ENCODE measurements at regions not wholly inside any gene's neighbourhood (a gene's known extent, or its start where the extent isn't known, plus 50 kb on each side); places are given as distances from the start of the nearest gene placed in this dataset.
"Not testable (repeated sequence)": the region's sequence is repeated elsewhere in the genome, so short reads cannot be mapped to it uniquely, and the experiment has no call there.

- no peak for DNase-seq
Measured at GRCh38 chr4:104330125-104330905, 164.4 kb downstream of the CXXC4 start.

- not testable (repeated sequence) for DNase-seq
Measured at GRCh38 chr4:104326991-104327694, 167.6 kb downstream of the CXXC4 start.

- DNase-seq = no peak
Measured at GRCh38 chr4:104302731-104303130, 192.0 kb downstream of the CXXC4 start.

- DNase-seq = no peak
Measured at GRCh38 chr4:104294811-104295210, 199.9 kb downstream of the CXXC4 start.

GRCh38 chr4:104286867-104287266, 207.8 kb downstream of the CXXC4 start:
- DNase-seq = no peak

- no peak for DNase-seq
Measured at GRCh38 chr4:104283303-104283702, 211.4 kb downstream of the CXXC4 start.

- no peak for DNase-seq
Measured at GRCh38 chr4:104279744-104280143, 214.9 kb downstream of the CXXC4 start.

- DNase-seq = no peak
Measured at GRCh38 chr4:104272966-104273365, 221.7 kb downstream of the CXXC4 start.

DNA sequence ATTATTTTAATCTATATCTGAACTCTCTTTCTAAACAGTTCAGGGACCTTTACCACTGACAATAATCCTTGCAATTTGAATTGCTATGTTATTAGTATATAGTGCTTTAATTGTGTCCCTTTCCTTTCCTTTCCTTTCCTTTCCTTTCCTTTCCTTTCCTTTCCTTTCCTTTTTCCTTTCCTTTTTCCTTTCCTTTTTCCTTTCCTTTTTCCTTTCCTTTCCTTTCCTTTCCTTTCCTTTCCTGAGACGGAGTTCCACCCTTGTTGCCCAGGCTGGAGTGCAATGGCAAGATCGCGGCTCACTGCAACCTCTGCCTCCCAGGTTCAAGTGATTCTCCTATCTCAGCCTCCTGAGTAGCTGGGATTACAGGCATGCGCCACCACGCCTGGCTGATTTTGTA, 225.1 kb downstream of the CXXC4 start:
- not testable (repeated sequence) for DNase-seq

GRCh38 chr4:104263100-104263499, 231.6 kb downstream of the CXXC4 start:
- no peak for DNase-seq

DNA sequence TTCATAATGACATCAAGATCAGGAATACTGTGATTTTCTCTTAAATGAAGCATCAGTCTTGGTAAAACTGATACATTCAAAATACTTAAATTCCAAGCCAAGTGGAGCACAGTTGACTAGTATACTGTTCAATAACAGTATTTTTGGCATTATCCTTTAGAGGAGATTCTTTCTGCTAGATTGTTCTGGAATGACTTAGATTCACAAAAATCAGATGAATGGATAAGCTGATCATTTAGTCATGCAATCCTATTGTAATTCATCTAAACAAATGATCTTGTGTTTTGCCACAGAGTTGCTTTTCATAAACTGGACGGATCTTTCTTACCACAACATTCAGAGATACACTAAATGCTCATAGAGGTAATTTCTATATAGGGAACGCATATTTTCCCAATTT, 232.0 kb downstream of the CXXC4 start:
- DNase-seq = no peak

GRCh38 chr4:104248726-104249125, 246.0 kb downstream of the CXXC4 start:
- DNase-seq = no peak

GRCh38 chr4:104235967-104236366, 258.7 kb downstream of the CXXC4 start:
- no peak for DNase-seq

GRCh38 chr4:104217526-104217925, 277.2 kb downstream of the CXXC4 start:
- no peak for DNase-seq

DNA sequence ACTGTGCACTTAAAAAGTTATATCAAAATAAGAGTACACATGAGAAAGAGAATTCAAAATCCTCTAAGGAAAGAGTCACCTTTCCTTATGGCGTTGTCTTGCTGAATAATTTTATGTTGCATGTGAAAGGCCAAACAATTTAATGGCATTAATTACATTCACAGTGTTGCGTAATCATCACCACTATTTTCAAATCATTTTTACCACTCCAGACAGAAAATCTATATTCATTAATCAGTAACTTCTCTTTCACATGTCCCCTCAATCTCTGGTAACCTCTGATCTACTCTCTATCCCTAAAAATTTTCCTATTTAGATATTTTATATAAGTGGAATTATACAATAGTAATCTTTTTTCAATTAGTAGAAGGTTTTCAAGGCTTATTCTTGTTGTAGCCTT, 283.0 kb downstream of the CXXC4 start:
- no peak for DNase-seq

DNA sequence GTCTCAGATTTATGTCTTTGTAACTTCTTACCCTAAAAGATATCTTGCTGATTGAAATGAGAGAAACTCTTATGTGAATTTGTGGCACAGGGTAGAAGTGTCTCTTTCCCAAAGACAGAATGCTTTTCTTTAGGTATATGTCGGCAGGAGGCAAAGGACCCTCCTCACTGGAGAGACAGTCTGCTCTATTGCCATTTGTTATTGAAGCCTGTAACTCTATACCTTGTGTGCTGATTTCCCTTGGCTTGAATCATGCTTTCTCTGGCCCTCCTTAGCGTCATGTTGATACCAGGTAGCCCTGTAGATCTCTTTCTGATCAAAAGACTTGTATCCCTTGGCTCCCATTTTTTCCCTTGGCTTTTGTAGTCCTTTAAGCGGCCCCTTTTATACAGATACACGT, 284.3 kb downstream of the CXXC4 start:
- no peak for DNase-seq

DNA sequence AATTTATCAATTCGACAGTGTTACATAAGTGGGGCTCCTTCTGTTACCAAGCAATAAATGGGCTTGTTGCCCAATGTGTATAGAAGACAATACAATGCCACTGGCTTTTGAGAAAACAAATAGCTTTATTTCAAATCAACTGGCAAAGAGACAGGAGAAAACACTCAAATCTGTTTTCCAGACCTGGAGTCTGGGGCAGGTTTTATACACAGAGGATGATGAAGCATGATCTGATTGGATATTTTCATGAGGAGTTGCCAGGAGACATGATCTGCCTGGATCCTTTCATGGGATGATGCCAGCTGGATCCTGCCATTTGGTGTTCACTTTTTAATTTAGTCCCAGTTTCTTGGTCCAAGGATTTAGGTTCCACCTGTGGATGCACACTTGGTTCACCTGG, 287.9 kb downstream of the CXXC4 start:
- no peak for DNase-seq

GRCh38 chr4:104205116-104205515, 289.6 kb downstream of the CXXC4 start:
- DNase-seq = no peak

- no peak for DNase-seq
Measured at GRCh38 chr4:104188301-104188700, 306.4 kb downstream of the CXXC4 start.

DNA sequence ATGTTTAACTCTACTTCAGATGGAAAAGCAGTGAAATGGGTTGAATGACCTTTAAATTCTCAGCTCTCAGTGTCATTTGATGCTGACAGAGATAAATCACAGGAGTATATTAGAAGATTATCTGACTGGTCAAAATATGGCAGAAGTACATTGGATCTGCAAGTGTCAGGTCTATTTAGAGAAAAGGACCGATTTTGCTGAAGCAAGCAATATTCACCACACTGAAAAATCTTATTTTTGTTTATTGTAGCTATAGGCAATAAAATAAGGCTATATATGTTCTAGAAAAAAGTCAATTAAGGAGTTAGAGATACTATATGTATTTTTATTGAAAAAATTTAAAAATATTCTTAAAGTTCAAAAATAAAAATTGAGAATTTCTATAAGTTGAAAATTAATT, 325.3 kb downstream of the CXXC4 start:
- no peak for DNase-seq

- no peak for DNase-seq
Measured at GRCh38 chr4:104166749-104167148, 327.9 kb downstream of the CXXC4 start.

- no peak for DNase-seq
Measured at GRCh38 chr4:104163820-104164219, 330.9 kb downstream of the CXXC4 start.

GRCh38 chr4:104146048-104146447, 348.6 kb downstream of the CXXC4 start:
- no peak for DNase-seq

GRCh38 chr4:104138116-104138515, 356.6 kb downstream of the CXXC4 start:
- DNase-seq = no peak

Data from fibroblast of skin of back (primary cell).